HG03520 (cell line): ENCODE measurements at regions not wholly inside any gene's neighbourhood (a gene's known extent, or its start where the extent isn't known, plus 50 kb on each side); places are given as distances from the start of the nearest gene placed in this dataset.
"Not testable (repeated sequence)": the region's sequence is repeated elsewhere in the genome, so short reads cannot be mapped to it uniquely, and the experiment has no call there.

ENCODE experiments used
- ATAC-seq: cut with Tn5 transposase; IDR thresholded peaks from one replicate; pipeline ENCODE4 v1.9.1; 2021; ENCODE audit warnings: mild to moderate bottlenecking, moderate library complexity; ENCODE audit not compliant: unreplicated experiment

DNA sequence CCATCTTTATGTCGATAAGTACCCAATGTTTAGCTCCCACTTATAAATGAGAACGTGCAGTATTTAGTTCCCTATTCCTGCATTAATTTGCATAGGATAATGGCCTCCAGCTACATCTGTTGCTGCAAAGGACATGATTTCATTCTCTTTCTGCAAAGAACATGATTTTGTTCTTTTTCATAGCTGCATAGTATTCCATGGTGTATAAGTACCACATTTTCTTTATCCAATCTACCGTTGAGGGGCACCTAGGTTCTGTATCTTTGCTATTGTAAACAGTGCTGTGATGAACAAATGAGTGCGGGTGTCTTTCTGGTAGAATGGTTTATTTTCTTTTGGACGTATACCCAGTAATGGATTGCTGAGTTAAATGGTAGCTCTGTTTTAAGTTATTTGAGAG is 63.0 kb downstream of the HLX start:
- no peak for ATAC-seq

DNA sequence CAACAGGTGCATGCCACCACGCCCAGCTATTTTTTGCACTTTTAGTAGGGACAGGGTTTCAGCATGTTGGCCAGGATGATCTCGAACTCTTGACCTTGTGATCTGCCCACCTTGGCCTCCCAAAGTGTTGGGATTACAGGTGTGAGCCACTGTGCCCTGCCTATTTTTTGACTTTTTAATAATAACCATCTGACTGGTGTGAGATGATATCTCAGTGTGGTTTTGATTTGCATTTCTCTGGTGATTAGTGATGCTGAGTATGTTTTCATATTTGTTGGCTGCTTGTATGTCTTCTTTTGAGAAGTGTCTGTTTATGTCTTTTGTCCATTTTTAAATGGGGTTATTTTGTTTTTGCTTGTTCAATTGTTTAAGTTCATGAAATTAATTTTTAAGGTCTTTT is 63.7 kb downstream of the HLX start:
- ATAC-seq, result not testable (repeated sequence)

DNA sequence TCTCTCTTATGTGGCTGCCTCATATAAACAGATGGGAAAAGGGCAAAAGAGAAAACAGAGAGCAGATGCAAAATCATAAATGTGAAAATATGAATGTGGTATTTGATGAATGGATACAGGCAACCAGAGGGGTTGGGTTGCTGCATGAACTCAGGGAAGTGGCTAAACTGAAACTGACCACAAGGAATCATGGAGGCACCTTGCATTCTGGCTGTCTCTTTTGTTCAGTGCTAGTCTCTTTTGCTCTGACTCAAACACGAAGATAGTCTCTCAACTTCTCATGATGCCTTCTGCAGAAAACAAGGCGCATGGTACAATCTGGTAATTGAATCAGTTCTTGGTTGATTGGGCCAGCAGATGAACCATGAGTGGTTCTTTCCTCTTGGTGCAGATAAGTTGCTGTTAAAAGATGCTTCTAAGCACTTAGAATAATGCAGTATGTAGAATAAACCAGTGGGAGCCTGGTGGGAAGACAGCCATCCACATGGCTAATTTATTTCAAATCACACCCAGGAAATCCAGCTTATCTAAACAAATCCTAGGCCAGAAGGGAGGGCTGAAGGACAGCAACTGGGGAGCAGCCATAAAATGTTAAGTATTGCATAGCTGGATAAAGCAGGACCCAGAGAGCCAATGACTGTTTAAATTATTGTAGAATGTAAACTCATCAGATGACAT is 64.2 kb downstream of the HLX start:
- ATAC-seq, result no peak

DNA sequence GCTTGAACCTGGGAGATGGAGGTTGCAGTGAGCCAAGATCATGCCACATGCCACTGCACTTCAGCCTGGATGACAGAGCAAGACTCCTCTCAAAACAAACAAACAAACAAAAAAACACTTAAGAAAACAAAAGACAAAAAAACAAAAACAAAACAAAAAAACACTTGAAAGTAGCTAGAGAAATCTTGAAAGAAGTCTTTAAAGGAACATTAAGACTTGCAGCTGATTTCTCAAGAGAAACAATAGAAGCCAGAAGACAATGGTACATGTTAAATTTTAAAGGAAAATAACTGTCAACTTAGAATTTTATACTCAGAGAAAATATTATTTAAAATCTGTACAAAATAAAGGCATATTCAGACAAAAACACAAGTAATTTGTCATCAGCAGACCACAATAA is 71.3 kb downstream of the HLX start:
- ATAC-seq, result no peak

DNA sequence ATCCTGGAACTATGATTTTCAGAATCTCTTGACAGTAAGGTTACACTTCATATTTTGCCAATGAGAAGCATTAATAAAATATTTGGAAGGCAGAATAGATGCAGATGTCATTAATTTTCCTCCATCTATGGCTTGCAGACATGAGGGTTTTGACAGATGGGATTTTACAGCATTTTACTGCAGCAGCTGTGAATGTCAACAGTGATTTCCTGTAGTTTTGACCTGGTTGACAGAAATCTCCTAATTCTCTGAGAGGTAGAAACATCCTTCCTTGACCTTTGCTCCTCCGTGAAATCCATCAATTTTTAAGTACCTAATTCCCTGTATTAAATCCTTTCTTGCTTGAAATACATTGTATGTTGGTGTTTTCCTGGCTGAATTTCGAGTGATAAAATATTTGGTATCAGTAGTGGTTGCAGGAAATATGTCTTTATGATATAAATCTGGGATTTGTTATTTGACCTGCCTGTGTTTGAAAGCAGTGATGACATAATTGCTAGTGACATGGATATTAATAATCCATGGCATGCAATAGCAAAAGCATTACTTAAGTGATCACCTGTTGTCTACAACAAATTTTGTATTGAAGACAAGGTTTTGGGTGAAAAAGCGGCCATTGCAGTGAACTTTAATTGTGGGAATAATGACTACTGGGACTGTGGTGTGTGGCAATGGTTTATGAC is 73.9 kb downstream of the HLX start:
- no peak for ATAC-seq

DNA sequence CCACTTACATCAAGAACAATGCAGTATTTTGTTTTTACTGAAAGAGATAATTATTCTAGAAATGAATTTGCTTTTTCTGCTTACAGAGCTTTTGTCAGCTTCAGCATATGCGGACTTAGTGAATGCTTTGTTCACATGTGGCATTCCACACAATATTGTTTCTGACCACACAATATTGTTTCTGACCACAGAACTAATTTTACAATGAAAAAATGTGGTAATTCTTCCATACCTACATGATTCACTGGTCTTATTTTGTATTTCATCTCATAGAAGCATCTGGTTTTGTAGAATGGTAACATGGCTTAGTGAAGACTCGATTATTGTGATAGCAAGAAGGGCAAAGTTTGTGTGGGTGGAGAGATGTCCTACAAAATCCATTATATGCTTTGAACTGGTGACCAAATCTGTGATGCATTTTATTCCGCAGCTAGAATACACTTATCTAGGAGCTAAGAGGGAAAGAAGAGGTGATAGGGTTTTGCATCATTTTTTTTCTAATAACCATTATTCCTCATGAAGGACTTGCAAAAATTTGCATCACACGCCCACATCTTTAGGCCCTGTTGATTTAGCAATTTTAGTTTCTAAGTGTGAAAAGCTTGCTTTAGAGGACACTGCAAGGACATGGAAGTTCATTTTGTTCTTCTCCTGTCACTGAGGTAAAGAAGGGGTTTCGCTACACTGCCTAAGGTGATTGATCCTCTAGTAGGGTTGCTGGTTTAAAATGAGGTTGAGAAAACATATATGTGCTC is 75.3 kb downstream of the HLX start:
- ATAC-seq, result no peak

DNA sequence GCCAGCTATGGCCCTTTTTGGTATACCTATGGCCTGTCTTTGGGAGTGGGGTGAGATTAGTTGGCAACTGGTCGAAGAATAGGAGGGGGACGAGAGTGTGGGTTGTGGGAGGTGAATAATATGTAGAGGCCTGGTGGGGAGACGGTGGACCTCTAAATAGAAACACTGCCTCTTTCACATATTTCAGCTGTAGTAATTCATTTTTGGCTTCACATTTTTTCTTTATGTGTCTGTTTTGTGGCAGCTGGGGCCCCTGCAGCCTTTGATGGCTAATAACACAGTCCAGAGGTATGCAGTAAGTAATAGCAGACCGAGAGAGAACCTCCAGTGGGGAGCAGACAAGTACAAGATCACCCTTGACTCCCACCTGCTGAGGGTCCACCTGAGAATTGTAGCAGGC is 75.9 kb downstream of the HLX start:
- no peak for ATAC-seq

DNA sequence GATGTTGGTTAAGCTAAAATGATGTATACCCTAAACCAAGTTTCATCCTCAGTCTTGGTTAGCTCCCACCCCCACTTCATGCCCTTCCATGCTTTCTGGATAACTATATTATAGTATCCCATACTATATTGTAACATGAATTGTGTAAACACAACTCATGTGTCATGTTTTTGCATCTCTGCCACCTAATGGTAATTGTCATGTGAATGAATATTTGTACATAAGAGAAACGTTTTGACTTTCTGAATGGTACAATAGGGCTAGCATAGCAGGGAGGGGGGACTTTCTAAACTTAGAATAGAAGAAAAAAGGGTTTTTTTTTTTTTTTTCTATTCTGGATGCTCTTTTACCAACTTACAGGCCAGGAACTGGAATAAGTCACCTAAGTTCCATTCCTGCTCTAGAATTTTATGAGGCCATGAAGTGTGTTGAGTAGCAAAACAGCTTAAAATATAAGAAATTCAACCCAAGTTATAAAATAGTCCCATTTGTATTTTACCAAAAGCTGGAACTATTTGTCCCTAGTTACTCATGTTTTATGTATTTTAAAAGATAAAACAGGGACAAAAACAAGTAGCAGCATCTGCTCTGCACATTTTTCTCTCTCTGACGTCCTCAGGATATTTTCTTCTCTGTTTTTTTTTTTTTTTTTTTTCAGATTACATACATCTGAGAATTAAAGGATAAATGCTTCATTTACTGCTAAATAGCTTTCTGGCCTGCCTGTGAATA is 77.4 kb downstream of the HLX start:
- no peak for ATAC-seq

DNA sequence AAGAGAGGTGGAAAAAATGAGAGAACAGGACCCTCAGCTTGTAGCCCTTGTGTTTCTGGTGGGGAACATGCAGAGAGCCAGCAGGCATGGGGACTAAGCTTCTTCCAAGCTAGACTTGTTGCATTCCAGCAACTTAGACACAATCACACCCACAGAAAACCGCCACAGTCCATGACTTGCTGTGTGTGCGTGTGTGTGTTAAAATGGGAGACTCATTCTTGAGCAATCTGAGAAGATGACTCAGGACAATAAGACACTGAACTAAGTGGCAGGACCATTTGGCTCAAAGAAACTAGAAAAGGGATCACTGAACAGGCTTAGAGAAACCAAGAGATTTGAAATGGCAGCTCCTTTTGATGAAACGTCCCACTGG is 78.0 kb downstream of the HLX start:
- no peak for ATAC-seq

DNA sequence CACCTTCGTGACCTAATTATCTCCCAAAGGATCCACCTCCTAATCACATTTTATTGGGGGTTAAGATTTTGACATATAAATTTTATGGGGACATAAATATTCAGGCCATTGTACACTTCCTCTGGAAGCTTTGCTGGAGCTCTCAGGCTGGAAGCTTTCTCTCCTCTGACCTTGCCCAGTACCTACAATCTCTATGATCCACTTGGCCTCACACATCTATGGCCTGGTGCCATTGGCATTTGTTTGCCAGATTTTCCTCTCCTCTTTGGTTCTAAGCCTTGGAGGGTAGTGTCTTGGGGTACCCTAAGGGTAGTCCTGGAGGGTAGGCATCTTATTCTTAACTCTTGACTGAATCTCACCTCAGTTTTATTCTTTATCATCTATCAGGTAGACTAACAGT is 79.0 kb downstream of the HLX start:
- ATAC-seq, result no peak

DNA sequence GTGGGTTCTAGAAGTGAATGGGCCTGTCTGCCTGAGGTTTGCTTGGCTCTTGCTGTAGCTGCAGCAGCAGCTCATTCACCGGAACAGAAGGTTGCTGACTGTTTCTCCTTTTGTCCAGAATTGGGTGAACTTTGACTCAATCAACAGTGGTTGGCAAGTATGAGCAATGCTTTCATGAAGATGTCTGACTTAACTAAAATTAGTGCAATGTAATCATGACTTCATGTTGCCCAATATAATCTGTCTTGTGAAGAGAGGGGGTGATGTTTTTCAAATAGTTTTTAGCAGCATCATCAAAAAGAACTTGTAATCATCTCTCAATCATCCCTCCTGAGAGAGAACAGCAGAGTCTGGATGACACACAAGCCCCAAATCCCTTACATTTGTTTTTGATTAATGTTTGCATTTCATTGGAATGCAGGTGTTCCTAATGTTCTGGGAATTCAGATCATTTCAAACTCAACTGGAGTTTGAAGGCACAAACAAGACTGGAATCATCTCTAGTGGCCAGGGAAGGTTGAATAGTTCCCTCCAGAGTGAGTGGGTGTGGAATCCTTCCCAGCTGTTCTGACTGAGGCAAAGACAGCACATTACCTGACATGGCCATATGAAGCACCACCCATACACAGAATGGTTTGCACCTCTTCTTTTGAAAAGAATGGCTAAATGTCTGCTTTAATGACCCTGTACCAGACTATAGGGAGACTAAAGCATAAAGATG is 82.9 kb downstream of the HLX start:
- no peak for ATAC-seq

DNA sequence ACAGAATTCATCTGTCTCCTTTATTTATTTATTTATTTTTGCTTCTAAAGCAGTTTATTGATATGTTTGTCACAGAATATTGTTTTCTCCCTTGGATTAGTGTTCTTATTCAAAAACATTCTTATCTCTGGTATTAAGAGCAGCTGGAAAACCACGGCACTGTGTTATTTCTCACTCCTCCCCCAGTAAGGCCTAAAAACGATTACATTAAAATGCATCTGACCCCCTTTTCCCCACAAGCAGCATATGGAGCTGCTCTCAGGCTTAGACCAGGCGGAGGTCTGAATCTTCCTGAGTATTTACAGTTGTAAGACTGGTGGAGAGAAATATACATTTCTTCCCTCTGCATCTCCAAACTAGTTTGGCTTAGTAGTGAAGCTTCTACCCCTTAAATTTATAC is 86.8 kb downstream of the HLX start:
- no peak for ATAC-seq

DNA sequence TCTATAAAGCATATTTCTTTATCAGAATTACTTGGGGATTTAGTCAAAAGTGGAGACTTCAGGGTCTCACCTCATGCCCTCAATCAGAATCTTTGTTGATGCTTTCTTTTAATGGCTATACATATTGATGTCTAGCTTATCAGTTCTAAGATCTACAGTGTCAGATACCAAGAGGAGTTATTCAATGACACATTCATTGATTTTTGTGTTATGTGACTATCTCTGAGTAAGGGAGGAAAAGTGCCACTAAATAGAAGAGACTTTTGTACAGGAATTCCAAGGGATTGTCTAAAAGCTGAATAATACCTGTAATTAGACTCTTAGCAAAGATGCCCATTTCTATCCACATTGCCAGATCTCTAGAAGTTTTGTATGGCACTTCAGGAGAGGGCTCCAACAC is 87.2 kb downstream of the HLX start:
- no peak for ATAC-seq

DNA sequence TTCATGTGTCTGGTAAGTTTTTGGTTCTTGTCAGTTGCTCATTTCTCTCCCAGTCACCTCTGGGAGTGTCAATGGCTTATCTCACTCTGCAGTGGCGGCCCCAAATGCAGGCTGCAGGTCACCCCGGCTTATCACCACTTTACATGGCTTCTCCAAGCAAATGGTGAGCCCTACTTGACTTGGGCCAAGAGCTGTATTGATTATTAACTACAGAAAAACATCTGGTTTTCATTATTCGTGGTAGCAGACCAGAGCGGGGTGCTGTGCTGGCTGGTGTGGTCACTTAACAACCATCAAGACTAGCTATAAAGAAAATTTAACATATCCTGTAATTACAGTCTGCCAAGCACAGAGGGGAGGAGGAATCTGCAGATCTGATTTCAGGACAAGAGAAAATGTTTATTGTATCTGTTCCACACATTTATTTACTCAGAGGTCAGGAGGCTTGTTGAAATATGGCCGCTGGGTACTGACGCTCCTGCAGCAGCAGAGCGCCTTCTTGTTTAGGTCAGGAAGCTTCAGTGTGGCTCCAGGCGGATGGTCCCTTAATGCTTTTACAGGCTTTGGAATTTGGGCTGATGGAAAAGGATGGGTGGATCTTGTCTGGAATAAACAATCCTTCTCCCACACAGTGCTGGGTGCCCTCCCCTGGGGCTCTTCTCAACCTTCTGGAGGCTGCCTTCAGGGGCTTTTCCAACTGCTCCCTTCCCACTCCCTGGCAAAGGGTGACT is 87.8 kb downstream of the HLX start:
- no peak for ATAC-seq

DNA sequence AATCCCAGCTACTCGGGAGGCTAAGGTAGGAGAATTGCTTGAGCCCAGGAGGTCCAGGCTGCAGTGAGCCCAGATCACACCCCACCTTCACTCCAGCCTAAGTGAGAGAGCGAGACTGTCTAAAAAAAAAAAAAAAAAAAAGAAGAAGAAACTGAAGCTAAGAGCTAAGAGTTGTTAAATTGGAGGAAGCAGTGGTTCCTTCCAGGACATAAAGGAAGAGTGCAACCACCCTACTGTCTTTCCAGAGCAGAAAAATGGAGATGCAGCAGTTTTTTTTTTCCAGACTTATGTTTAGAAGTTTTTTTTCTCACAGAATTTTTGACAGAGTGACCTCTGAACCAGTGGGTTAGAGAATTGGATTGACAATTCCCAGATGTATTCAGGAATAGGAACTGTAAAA is 88.7 kb downstream of the HLX start:
- ATAC-seq, result no peak

DNA sequence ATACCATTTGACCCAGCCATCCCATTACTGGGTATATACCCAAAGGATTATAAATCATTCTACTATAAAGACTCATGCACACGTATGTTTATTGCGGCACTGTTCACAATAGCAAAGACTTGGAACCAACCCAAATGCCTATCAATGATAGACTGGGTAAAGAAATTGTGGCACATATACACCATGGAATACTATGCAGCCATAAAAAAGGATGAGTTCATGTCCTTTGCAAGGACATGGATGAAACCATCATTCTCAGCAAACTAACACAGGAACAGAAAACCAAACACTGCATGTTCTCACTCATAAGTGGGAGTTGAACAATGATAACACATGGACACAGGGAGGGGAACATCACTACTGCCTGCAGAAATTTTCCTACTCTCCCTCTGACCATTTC is 90.0 kb downstream of the HLX start:
- not testable (repeated sequence) for ATAC-seq

DNA sequence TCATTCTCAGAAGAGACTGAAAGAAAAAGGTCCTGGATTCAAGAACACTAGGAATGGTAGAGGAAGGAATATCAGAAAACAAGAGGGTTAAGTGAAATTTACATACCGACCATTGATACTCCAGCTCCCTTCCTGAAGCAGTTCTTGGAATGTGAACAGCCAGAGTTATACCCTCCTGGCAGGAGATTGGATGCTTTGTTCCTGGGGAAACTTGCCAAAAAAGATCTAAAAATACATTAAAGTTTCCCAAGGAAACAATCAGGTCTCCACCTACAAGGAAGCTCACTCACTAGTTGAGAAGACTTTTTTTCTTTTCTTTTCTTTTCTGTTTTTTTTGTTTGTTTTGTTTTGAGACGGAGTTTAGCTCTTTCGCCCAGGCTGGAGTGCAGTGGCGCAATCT is 91.1 kb downstream of the HLX start:
- ATAC-seq, result no peak

DNA sequence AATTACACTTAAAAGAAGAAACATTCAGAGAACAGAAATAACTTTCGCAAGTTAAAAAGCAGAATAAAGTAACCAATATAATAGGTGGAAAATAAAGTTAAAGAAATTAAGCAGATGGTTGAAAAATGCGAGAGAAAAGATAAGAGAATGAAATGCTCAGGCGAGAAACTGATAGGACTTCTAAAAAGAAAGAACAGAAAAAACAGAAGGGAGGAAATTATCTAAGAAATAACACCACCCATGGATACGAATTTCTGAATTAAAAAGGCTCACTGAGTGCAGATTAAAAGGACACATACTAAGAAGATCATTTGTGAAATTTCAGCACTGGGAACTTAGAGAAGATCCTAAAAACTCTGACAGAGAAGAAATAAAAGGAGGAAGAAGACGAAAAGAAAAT is 92.0 kb downstream of the HLX start:
- no peak for ATAC-seq

DNA sequence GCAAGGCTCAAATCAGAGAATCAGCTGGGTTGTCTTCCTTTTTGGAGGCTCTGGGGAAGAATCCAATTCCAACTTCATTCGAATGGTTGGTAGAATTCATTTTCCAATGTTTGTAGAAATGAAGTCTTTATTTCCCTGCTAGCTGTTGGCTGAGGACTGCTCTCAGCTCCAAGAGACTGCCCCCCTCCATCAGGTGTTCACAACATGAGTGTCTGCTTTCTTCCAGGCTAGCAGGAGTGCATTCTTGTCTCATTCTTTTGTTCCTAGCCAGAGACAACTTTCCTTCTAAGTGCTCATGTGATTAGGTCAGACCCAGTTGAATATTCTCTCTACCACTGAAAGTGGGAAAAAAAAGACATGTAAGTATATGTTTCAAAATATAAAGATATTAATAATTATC is 95.2 kb downstream of the HLX start:
- ATAC-seq, result no peak

DNA sequence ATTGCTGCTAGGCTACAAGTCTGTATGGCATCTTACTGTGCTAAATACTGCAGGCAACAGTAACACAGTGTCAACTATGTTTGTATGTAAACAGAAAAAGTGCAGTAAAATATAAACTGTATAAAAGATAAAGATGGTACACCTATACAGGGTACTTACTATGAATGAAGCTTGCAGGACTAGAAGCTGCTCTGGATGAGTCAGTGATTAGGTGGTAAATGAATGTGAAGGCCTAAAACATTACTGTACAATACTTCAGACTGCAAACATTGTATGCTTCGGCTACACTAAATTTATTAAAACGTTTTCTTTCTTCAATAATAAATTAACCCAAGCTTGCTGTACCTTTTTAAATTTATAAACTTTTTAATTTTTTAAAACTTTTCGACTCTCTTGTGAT is 97.1 kb downstream of the HLX start:
- no peak for ATAC-seq
